Mucosa of gallbladder (tissue), 1 donor: ENCODE measurements at regions not wholly inside any gene's neighbourhood (a gene's known extent, or its start where the extent isn't known, plus 50 kb on each side); places are given as distances from the start of the nearest gene placed in this dataset.
"Not testable (repeated sequence)": the region's sequence is repeated elsewhere in the genome, so short reads cannot be mapped to it uniquely, and the experiment has no call there.

ENCODE experiments used
- DNase-seq: peaks from one replicate; pipeline ENCODE4 v3.0.0-alpha.2; 2020; ENCODE audit warnings: low spot score
- donor health status: DM: no; HTN: no; CAD: no.

GRCh38 chr11:22567759-22568158 lies 57.9 kb downstream of the FANCF start:
- DNase-seq, result no peak

GRCh38 chr11:22566293-22566692 lies 59.3 kb downstream of the FANCF start:
- no peak for DNase-seq

GRCh38 chr11:22561283-22561682 lies 64.3 kb downstream of the FANCF start:
- no peak for DNase-seq

- DNase-seq, result no peak
Observed at GRCh38 chr11:22559416-22559815, 66.2 kb downstream of the FANCF start.

- DNase-seq, result no peak
Observed at GRCh38 chr11:22558664-22559063, 67.0 kb downstream of the FANCF start.

- DNase-seq, result no peak
Observed at GRCh38 chr11:22556381-22556780, 69.2 kb downstream of the FANCF start.

- DNase-seq, result no peak
Observed at GRCh38 chr11:22555881-22556280, 69.7 kb downstream of the FANCF start.

- no peak for DNase-seq
Observed at GRCh38 chr11:22554221-22554620, 71.4 kb downstream of the FANCF start.

- DNase-seq, result no peak
Observed at GRCh38 chr11:22552885-22553284, 72.7 kb downstream of the FANCF start.

GRCh38 chr11:22546746-22547145 lies 78.9 kb downstream of the FANCF start:
- DNase-seq, result no peak

- DNase-seq, result no peak
Observed at GRCh38 chr11:22543261-22543660, 82.4 kb downstream of the FANCF start.

GRCh38 chr11:22539821-22540256 lies 85.8 kb downstream of the FANCF start:
- no peak for DNase-seq

- no peak for DNase-seq
Observed at GRCh38 chr11:22536071-22536470, 89.6 kb downstream of the FANCF start.

- DNase-seq, result not testable (repeated sequence)
Observed at GRCh38 chr11:22528612-22529429, 96.8 kb downstream of the FANCF start.

GRCh38 chr11:22522225-22522624 lies 103.4 kb downstream of the FANCF start:
- no peak for DNase-seq

GRCh38 chr11:22521226-22521625 lies 104.4 kb downstream of the FANCF start:
- no peak for DNase-seq

- no peak for DNase-seq
Observed at GRCh38 chr11:22520521-22520920, 105.1 kb downstream of the FANCF start.

- DNase-seq, result not testable (repeated sequence)
Observed at GRCh38 chr11:22518344-22518743, 107.3 kb downstream of the FANCF start.

GRCh38 chr11:22516111-22516510 lies 109.5 kb downstream of the FANCF start:
- DNase-seq, result no peak

- no peak for DNase-seq
Observed at GRCh38 chr11:22512457-22512856, 113.2 kb downstream of the FANCF start.

- DNase-seq, result no peak
Observed at GRCh38 chr11:22510741-22511140, 114.9 kb downstream of the FANCF start.

GRCh38 chr11:22510010-22510409 lies 115.6 kb downstream of the FANCF start:
- DNase-seq, result no peak

GRCh38 chr11:22508665-22509064 lies 117.0 kb downstream of the FANCF start:
- DNase-seq, result no peak

- no peak for DNase-seq
Observed at GRCh38 chr11:22497474-22497873, 128.1 kb downstream of the FANCF start.
